ENCODE measurements at regions not wholly inside any gene's neighbourhood (a gene's known extent, or its start where the extent isn't known, plus 50 kb on each side); places are given as distances from the start of the nearest gene placed in this dataset.

DNA sequence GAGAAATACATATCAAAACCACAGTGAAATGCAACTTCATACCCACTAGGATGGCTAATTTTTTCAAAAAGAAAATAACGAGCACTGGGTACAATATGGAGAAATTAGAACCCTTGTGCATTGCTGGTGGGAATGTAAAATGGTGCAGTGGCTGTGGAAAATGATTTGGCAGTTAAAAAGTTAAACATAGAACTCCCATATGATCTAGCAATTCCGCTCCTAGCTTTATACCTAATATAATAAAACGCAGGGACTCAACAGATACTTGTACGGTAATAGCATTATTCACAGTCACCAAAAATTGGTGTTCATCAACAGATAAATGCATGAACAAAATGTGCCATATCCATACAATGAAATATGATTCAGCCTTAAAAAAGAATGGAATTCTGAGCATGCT lies 58.8 kb upstream of the PLPP4 start:
- TF ChIP-seq, protein P1, sequence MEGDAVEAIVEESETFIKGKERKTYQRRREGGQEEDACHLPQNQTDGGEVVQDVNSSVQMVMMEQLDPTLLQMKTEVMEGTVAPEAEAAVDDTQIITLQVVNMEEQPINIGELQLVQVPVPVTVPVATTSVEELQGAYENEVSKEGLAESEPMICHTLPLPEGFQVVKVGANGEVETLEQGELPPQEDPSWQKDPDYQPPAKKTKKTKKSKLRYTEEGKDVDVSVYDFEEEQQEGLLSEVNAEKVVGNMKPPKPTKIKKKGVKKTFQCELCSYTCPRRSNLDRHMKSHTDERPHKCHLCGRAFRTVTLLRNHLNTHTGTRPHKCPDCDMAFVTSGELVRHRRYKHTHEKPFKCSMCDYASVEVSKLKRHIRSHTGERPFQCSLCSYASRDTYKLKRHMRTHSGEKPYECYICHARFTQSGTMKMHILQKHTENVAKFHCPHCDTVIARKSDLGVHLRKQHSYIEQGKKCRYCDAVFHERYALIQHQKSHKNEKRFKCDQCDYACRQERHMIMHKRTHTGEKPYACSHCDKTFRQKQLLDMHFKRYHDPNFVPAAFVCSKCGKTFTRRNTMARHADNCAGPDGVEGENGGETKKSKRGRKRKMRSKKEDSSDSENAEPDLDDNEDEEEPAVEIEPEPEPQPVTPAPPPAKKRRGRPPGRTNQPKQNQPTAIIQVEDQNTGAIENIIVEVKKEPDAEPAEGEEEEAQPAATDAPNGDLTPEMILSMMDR (IDR thresholded peaks at IDR 0.05), result no peak
- TF ChIP-seq MXD4 (CRISPR knock-in tag; IDR thresholded peaks at IDR 0.05; ENCODE audit: borderline replicate concordance) (no peak), GABPB1 (CRISPR knock-in tag; IDR thresholded peaks at IDR 0.05) (no peak), SP1 (CRISPR knock-in tag; conservative IDR thresholded peaks at IDR 0.05) (no peak), CBFB (CRISPR knock-in tag; IDR thresholded peaks at IDR 0.05; ENCODE audit: low read depth) (no peak)
- TF ChIP-seq, protein P2, sequence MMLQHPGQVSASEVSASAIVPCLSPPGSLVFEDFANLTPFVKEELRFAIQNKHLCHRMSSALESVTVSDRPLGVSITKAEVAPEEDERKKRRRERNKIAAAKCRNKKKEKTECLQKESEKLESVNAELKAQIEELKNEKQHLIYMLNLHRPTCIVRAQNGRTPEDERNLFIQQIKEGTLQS (CRISPR knock-in tag; conservative IDR thresholded peaks at IDR 0.05), result no peak
